HepG2 (cell line): ENCODE measurements at regions not wholly inside any gene's neighbourhood (a gene's known extent, or its start where the extent isn't known, plus 50 kb on each side); places are given as distances from the start of the nearest gene placed in this dataset.
"Not testable (repeated sequence)": the region's sequence is repeated elsewhere in the genome, so short reads cannot be mapped to it uniquely, and the experiment has no call there.

Experiments used
- ATAC-seq: fragments of 200-7000 bp; cut with Tn5 transposase; 3 replicates; pipeline ENCODE4 v1.9.1; 2020; ENCODE audit warnings: mild to moderate bottlenecking, moderate library complexity
- BruUV-seq: library from RNA; stranded (reverse); fragments of 400-500 nt; replicated peaks from 2 replicates; lab custom pipeline; 2021; lab: Mats Ljungman, UMichigan
- CTCF ChIA-PET: fragments of 300-600 bp; formaldehyde crosslinking; extraction: SDS; loops from one replicate; lab custom pipeline; 2021; ENCODE audit warnings: low total read pairs, inconsistent platforms, low intra/inter-chr PET ratio; lab: Yijun Ruan, JAX
- POLR2A ChIA-PET: fragments of 350-600 bp; sonication (Branson Sonifier 250); formaldehyde crosslinking; loops from one replicate; lab custom pipeline; 2020; ENCODE audit warnings: antibody characterized with exemption, inconsistent platforms; lab: Yijun Ruan, JAX
- DNase-seq: peaks from one replicate; pipeline ENCODE4 v3.0.0-alpha.2; 2015; ENCODE audit warnings: low spot score
- FAIRE-seq: peaks from 3 replicates; lab custom pipeline; 2011; peaks lifted over from hg19 to GRCh38; lab: Jason Lieb, UNC
- H2AFZ ChIP-seq: one replicate; pipeline ENCODE4 v1.6.1; 2011; ENCODE audit warnings: low read length, inconsistent platforms
- H3K27ac ChIP-seq: fragments of 300-600 bp; 3 replicates; pipeline ENCODE4 v1.8.0; 2011; ENCODE audit warnings: mixed run types, mild to moderate bottlenecking, mixed read lengths, low read length, inconsistent platforms; ENCODE audit not compliant: insufficient read depth; ENCODE audit errors: extremely low read length
- H3K27me3 ChIP-seq, 2 experiments: fragments of 200-600 bp in 1 of 2; 2 replicates in 1 of 2; 3 replicates in 1 of 2; pipeline versions ENCODE4 v1.6.0 to v1.8.0; 2011; ENCODE audit warnings: low read length in 2 of 2, mild to moderate bottlenecking in 2 of 2, moderate library complexity in 2 of 2, inconsistent platforms in 1 of 2; ENCODE audit not compliant: insufficient read depth in 2 of 2, control insufficient read depth in 1 of 2
- H3K36me3 ChIP-seq, 2 experiments: fragments of 200-600 bp in 1 of 2; replicated peaks in 1 of 2; 2 replicates in 1 of 2; 3 replicates in 1 of 2; pipeline versions ENCODE4 v1.5.1 to v1.8.0; 2011; ENCODE audit warnings: low read length in 2 of 2, inconsistent platforms in 1 of 2; ENCODE audit not compliant: insufficient read depth in 2 of 2, control insufficient read depth in 1 of 2
- H3K4me1 ChIP-seq: 2 replicates; pipeline ENCODE4 v1.5.1; 2012; ENCODE audit warnings: low read length, inconsistent platforms; ENCODE audit not compliant: insufficient read depth
- H3K4me2 ChIP-seq: 2 replicates; pipeline ENCODE4 v1.6.0; 2011; ENCODE audit warnings: low read depth, low read length, inconsistent platforms
- H3K4me3 ChIP-seq, 3 experiments: fragments of 200-600 bp in 1 of 3; sonication (generic), shearing (Covaris generic) in 1 of 3; replicated peaks in 1 of 3; 2 replicates each; pipeline ENCODE4 v1.5.1; 2011 to 2016; ENCODE audit warnings: low read length in 3 of 3, inconsistent platforms in 2 of 3, low read depth in 2 of 3, mild to moderate bottlenecking in 2 of 3, control low read depth in 1 of 3, mixed read lengths in 1 of 3; ENCODE audit not compliant: insufficient read depth in 1 of 3
- H3K79me2 ChIP-seq: one replicate; pipeline ENCODE4 v1.6.1; 2011; ENCODE audit warnings: low read length, inconsistent platforms; ENCODE audit not compliant: insufficient read depth
- H3K9ac ChIP-seq: 2 replicates; pipeline ENCODE4 v1.6.0; 2011; ENCODE audit warnings: mild to moderate bottlenecking, low read depth, low read length, inconsistent platforms; ENCODE audit not compliant: insufficient read depth
- H3K9me3 ChIP-seq: 2 replicates; pipeline ENCODE4 v1.5.1; 2012; ENCODE audit warnings: mild to moderate bottlenecking, low read length
- H4K20me1 ChIP-seq: 2 replicates; pipeline ENCODE4 v1.6.0; 2011; ENCODE audit warnings: inconsistent platforms, mild to moderate bottlenecking, low read length, moderate library complexity; ENCODE audit not compliant: insufficient read depth
- HOXA9 ChIP-seq: sonication (generic); formaldehyde crosslinking; IDR thresholded peaks from 2 replicates; pipeline ENCODE4 v1.8.1; 2022; ENCODE audit warnings: missing genetic modification reagents, mild to moderate bottlenecking, moderate library complexity, borderline replicate concordance
- MAFF ChIP-seq: IDR thresholded peaks from 2 replicates; pipeline ENCODE4 v1.6.1; 2011; ENCODE audit warnings: low read depth, low read length, improper control_type of control experiment
- MAFK ChIP-seq, 2 experiments: IDR thresholded peaks in 1 of 2; conservative IDR thresholded peaks in 1 of 2; 2 replicates each; pipeline ENCODE4 v1.6.1; 2011; ENCODE audit warnings: improper control_type of control experiment in 2 of 2, low read length in 2 of 2
- SNAPC5 ChIP-seq: sonication (generic); formaldehyde crosslinking; IDR thresholded peaks from 2 replicates; pipeline ENCODE4 v1.8.1; 2023; ENCODE audit warnings: mild to moderate bottlenecking, missing genetic modification reagents, borderline replicate concordance
- SYNCRIP ChIP-seq: fragments of 200-400 bp; formaldehyde crosslinking; IDR thresholded peaks from 2 replicates; pipeline ENCODE4 v1.6.1; 2018; ENCODE audit warnings: mild to moderate bottlenecking, low read depth, low read length; ENCODE audit not compliant: insufficient read depth
- WGBS: methylation state at CpG from one replicate; pipeline ENCODE4 v1.1.6; 2017; ENCODE audit warnings: low lambda C conversion rate; 5-methylcytosine and 5-hydroxymethylcytosine counted together
- in situ Hi-C: cut with HindIII; loops from 2 replicates; pipeline ENCODE4 v1.10.0; 2017; ENCODE audit warnings: low pct_unique_long_range_greater_than_20kb; ENCODE audit not compliant: extremely low pct_ligation_motif_present
- intact Hi-C: fragments of 100-400 bp; cut with micrococcal nuclease; formaldehyde crosslinking; loops from one replicate; pipeline ENCODE4 v1.10.0; 2022; ENCODE audit not compliant: unreplicated experiment

GRCh38 chr9:42378418-42378815, 195.0 kb downstream of the SPATA31A6 start:
- Histone ChIP-seq H3K9ac (no peak overlapping the region), H3K4me2 (no peak overlapping the region), H3K36me3 (no peaks in the 10 kb centered on the region), H3K9me3 (no peaks in the 10 kb centered on the region), H3K4me1 (no peaks in the 10 kb centered on the region), H2AFZ (no peak overlapping the region), H4K20me1 (no peaks in the 10 kb centered on the region), H3K4me3 (no peak overlapping the region), H3K27ac (no peak overlapping the region), H3K79me2 (no peaks in the 10 kb centered on the region), H3K27me3 (no peaks in the 10 kb centered on the region)
- intact Hi-C loops = no loop called here
- WGBS = 19% methylated on average over 2 of the region's 2 CpGs
- POLR2A ChIA-PET = no interaction called here
- in situ Hi-C loops = no loop called here
- no peak for DNase-seq
- no peak for TF ChIP-seq HOXA9
- peak; percentile 73 for TF ChIP-seq MAFF
- TF ChIP-seq SNAPC5 (CRISPR knock-in tag) = no peak
- TF ChIP-seq SYNCRIP = no peak
- peak; percentile 70 to 83 for TF ChIP-seq MAFK (conservative IDR thresholded peaks at IDR 0.05 in 1 of 2, IDR thresholded peaks at IDR 0.05 in 1 of 2; ENCODE audit: low read length in 2 of 2)
- BruUV-seq = no TSS peak
- no peak for FAIRE-seq
- no peak for ATAC-seq
- CTCF ChIA-PET = no interaction called here

- H3K27ac ChIP-seq, H4K20me1 ChIP-seq, H3K27me3 ChIP-seq, H3K9ac ChIP-seq, BruUV-seq, H3K4me3 ChIP-seq, H3K4me1 ChIP-seq, FAIRE-seq, H3K9me3 ChIP-seq, H3K79me2 ChIP-seq, H2AFZ ChIP-seq, CTCF ChIA-PET, ATAC-seq, intact Hi-C loops, in situ Hi-C loops, H3K36me3 ChIP-seq, H3K4me2 ChIP-seq, DNase-seq, POLR2A ChIA-PET: not testable (repeated sequence)
- WGBS = 10% methylated on average over 1 of the region's 1 CpG
These were observed 196.1 kb downstream of the SPATA31A6 start for GRCh38 chr9:42379602-42380001.

- in situ Hi-C loops, POLR2A ChIA-PET: not testable (repeated sequence)
These were observed 201.1 kb downstream of the SPATA31A6 start for GRCh38 chr9:42384585-42384984.

More at GRCh38 chr9:42384585-42384984, 201.1 kb downstream of the SPATA31A6 start:
- H3K4me2 ChIP-seq, CTCF ChIA-PET, H3K9me3 ChIP-seq, H2AFZ ChIP-seq, H3K27ac ChIP-seq, ATAC-seq, H3K36me3 ChIP-seq, H3K79me2 ChIP-seq, H3K4me3 ChIP-seq, H3K4me1 ChIP-seq, FAIRE-seq, intact Hi-C loops, H3K9ac ChIP-seq, DNase-seq, H4K20me1 ChIP-seq, H3K27me3 ChIP-seq, BruUV-seq: not testable (repeated sequence)
- 91% methylated on average over 24 of the region's 24 CpGs for WGBS
